ENCODE measurements at regions not wholly inside any gene's neighbourhood (a gene's known extent, or its start where the extent isn't known, plus 50 kb on each side); places are given as distances from the start of the nearest gene placed in this dataset.

GRCh38 chr2:59888015-59888414 is 665.4 kb downstream of the BCL11A start:
- Histone ChIP-seq H3K4me1 (peaks cover 0 to 3% (median 0%) of the 10 kb centered on the region in 4 donors), H3K27ac (peak overlapping the region in 1 of 4 donors; percentile 58), H3K36me3 (no peaks in the 10 kb centered on the region), H3K4me3 (no peak overlapping the region), H3K9me3 (no peaks in the 10 kb centered on the region), H3K27me3 (no peaks in the 10 kb centered on the region)
- TF ChIP-seq POLR2A (IDR thresholded peaks at IDR 0.05), result no peak
- no peak for TF ChIP-seq CTCF (IDR thresholded peaks at IDR 0.05)
- peak in 2 of 3 donors; percentile 61 to 71 for DNase-seq

- no peak overlapping the region for H3K4me3 ChIP-seq
- H3K9me3 ChIP-seq, result no peaks in the 10 kb centered on the region
- no peaks in the 10 kb centered on the region for H3K36me3 ChIP-seq
- H3K4me1 ChIP-seq, result peaks cover 0 to 3% (median 0%) of the 10 kb centered on the region in 4 donors
- no peak for DNase-seq
- TF ChIP-seq POLR2A (IDR thresholded peaks at IDR 0.05), result no peak
- TF ChIP-seq CTCF (IDR thresholded peaks at IDR 0.05), result no peak
- H3K27me3 ChIP-seq, result no peaks in the 10 kb centered on the region
- peak overlapping the region in 1 of 4 donors; percentile 58 for H3K27ac ChIP-seq
Observed at GRCh38 chr2:59887366-59887765, 666.1 kb downstream of the BCL11A start.

- no peak for TF ChIP-seq POLR2A (IDR thresholded peaks at IDR 0.05)
- no peak for TF ChIP-seq CTCF (IDR thresholded peaks at IDR 0.05)
- Histone ChIP-seq H3K36me3 (no peaks in the 10 kb centered on the region), H3K4me3 (no peak overlapping the region), H3K4me1 (peaks cover 0 to 3% (median 0%) of the 10 kb centered on the region in 4 donors), H3K27ac (no peak overlapping the region), H3K9me3 (no peaks in the 10 kb centered on the region), H3K27me3 (no peaks in the 10 kb centered on the region)
- DNase-seq, result peak in 1 of 3 donors; percentile 20
Observed at GRCh38 chr2:59886759-59887158, 666.7 kb downstream of the BCL11A start.

GRCh38 chr2:59885541-59885940 is 667.9 kb downstream of the BCL11A start:
- peak in 1 of 3 donors; percentile 22 for DNase-seq
- Histone ChIP-seq H3K9me3 (no peaks in the 10 kb centered on the region), H3K27me3 (no peaks in the 10 kb centered on the region)

GRCh38 chr2:59884166-59884565 is 669.3 kb downstream of the BCL11A start:
- TF ChIP-seq CTCF (IDR thresholded peaks at IDR 0.05) (no peak), POLR2A (IDR thresholded peaks at IDR 0.05) (no peak)
- DNase-seq, result no peak
- H3K9me3 ChIP-seq, result no peaks in the 10 kb centered on the region
- H3K27me3 ChIP-seq, result no peaks in the 10 kb centered on the region
- H3K4me3 ChIP-seq, result no peak overlapping the region
- peaks cover 0 to 3% (median 0%) of the 10 kb centered on the region in 4 donors for H3K4me1 ChIP-seq
- no peak overlapping the region for H3K27ac ChIP-seq
- no peaks in the 10 kb centered on the region for H3K36me3 ChIP-seq

More at GRCh38 chr2:59885541-59885940, 667.9 kb downstream of the BCL11A start:
- TF ChIP-seq POLR2A (IDR thresholded peaks at IDR 0.05) (no peak), CTCF (IDR thresholded peaks at IDR 0.05) (no peak)
- H3K27ac ChIP-seq, result no peak overlapping the region
- H3K4me3 ChIP-seq, result no peak overlapping the region
- H3K36me3 ChIP-seq, result no peaks in the 10 kb centered on the region
- peaks cover 0 to 3% (median 0%) of the 10 kb centered on the region in 4 donors for H3K4me1 ChIP-seq

- no peak for TF ChIP-seq POLR2A (IDR thresholded peaks at IDR 0.05)
- TF ChIP-seq CTCF (IDR thresholded peaks at IDR 0.05), result no peak
- Histone ChIP-seq H3K36me3 (no peaks in the 10 kb centered on the region), H3K27me3 (no peaks in the 10 kb centered on the region), H3K9me3 (no peaks in the 10 kb centered on the region), H3K4me3 (no peak overlapping the region), H3K27ac (no peak overlapping the region), H3K4me1 (peaks cover 0 to 3% (median 0%) of the 10 kb centered on the region in 4 donors)
- DNase-seq, result no peak
Observed at GRCh38 chr2:59882822-59883221, 670.6 kb downstream of the BCL11A start.

All from Peyer's patch (tissue), 4 donors.